ENCODE measurements at regions not wholly inside any gene's neighbourhood (a gene's known extent, or its start where the extent isn't known, plus 50 kb on each side); places are given as distances from the start of the nearest gene placed in this dataset.

- Histone ChIP-seq H3K9ac (ENCODE audit: low read depth, low read length) (no peak overlapping the region), H3K23ac (ENCODE audit: low read depth, low read length) (no peak overlapping the region), H3K4me3 (ENCODE audit: insufficient read depth, low read depth, low read length) (no peak overlapping the region), H3K14ac (replicated peaks; ENCODE audit: low read depth, low read length) (no peak overlapping the region), H2BK20ac (ENCODE audit: low read depth, low read length) (no peak overlapping the region), H4K91ac (ENCODE audit: insufficient read depth, low read depth, low read length) (no peak overlapping the region), H3K79me1 (ENCODE audit: low read depth in 1 of 2, low read length in 2 of 2) (no peaks in the 10 kb centered on the region), H2BK5ac (ENCODE audit: low read depth, low read length, poor library complexity, severe bottlenecking) (no peak overlapping the region), H3K56ac (ENCODE audit: extremely low read depth, insufficient read depth, low read length) (no peak overlapping the region), H3K4me1 (ENCODE audit: control insufficient read depth, insufficient read depth, low read length) (no peaks in the 10 kb centered on the region), H2AFZ (replicated peaks; ENCODE audit: low read length, poor library complexity) (no peak overlapping the region), H3K18ac (ENCODE audit: low read depth, low read length) (no peak overlapping the region), H3K36me3 (ENCODE audit: control insufficient read depth, insufficient read depth, low read length) (no peaks in the 10 kb centered on the region), H3K4me2 (ENCODE audit: low read depth, low read length) (no peak overlapping the region), H2AK9ac (replicated peaks; ENCODE audit: low read depth, low read length, poor library complexity) (no peak overlapping the region), H2BK15ac (ENCODE audit: low read depth, low read length) (no peak overlapping the region), H3K4ac (ENCODE audit: low read depth, low read length) (no peak overlapping the region), H3K9me3 (ENCODE audit: control insufficient read depth, insufficient read depth, low read length) (no peaks in the 10 kb centered on the region), H4K8ac (ENCODE audit: low read depth in 2 of 2, low read length in 2 of 2) (no peak overlapping the region), H4K5ac (ENCODE audit: low read depth, low read length) (no peak overlapping the region), H4K20me1 (ENCODE audit: insufficient read depth, low read length) (no peaks in the 10 kb centered on the region), H2AK5ac (ENCODE audit: low read depth, low read length) (no peak overlapping the region), H2BK120ac (ENCODE audit: low read depth, low read length) (no peak overlapping the region), H3K27me3 (ENCODE audit: control insufficient read depth, insufficient read depth, low read length) (no peaks in the 10 kb centered on the region), H3K27ac (ENCODE audit: insufficient read depth, low read length) (no peak overlapping the region), H3K9me1 (ENCODE audit: insufficient read depth, low read length) (no peaks in the 10 kb centered on the region)
- ChIA-PET POLR2A (ENCODE audit: unreplicated experiment) (no interaction called here), CTCF (no interaction called here)
- WGBS, 2 experiments (ENCODE audit: extremely low coverage in 2 of 2, insufficient read length in 1 of 2), result no CpG with 5 or more reads among the region's 4 CpGs
- no peak for ATAC-seq (ENCODE audit: low read depth)
- BruUV-seq (replicated peaks), result no TSS peak
- in situ Hi-C loops (cut with MboI; ENCODE audit: low sequenced_read_pairs) (no loop called here), dilution Hi-C loops (cut with HindIII; ENCODE audit: low sequenced_read_pairs, unreplicated experiment) (no loop called here), intact Hi-C loops (cut with micrococcal nuclease) (no loop called here)
- TF ChIP-seq CEBPB (IDR thresholded peaks at IDR 0.05; ENCODE audit: low read depth, low read length) (no peak), RCOR1 (IDR thresholded peaks at IDR 0.05; ENCODE audit: insufficient replicate concordance, low read length) (no peak), MAZ (IDR thresholded peaks at IDR 0.05; ENCODE audit: borderline replicate concordance, low read depth, low read length) (no peak), RAD21 (IDR thresholded peaks at IDR 0.05; ENCODE audit: low read length) (no peak), CTCF (conservative IDR thresholded peaks at IDR 0.05; ENCODE audit: low read depth, low read length) (no peak), POLR2A (IDR thresholded peaks at IDR 0.05; ENCODE audit: low read depth, low read length) (no peak), MAFK (IDR thresholded peaks at IDR 0.05; ENCODE audit: low read depth, low read length) (no peak), NFE2L2 (IDR thresholded peaks at IDR 0.05; ENCODE audit: low read depth, low read length) (no peak), SMC3 (IDR thresholded peaks at IDR 0.05; ENCODE audit: low read depth, low read length) (no peak), RFX5 (IDR thresholded peaks at IDR 0.05; ENCODE audit: low read depth, low read length) (no peak), FOS (IDR thresholded peaks at IDR 0.05; ENCODE audit: low read depth, low read length) (no peak), BHLHE40 (IDR thresholded peaks at IDR 0.05; ENCODE audit: low read depth, low read length) (no peak)
- TF ChIP-seq, protein P1, sequence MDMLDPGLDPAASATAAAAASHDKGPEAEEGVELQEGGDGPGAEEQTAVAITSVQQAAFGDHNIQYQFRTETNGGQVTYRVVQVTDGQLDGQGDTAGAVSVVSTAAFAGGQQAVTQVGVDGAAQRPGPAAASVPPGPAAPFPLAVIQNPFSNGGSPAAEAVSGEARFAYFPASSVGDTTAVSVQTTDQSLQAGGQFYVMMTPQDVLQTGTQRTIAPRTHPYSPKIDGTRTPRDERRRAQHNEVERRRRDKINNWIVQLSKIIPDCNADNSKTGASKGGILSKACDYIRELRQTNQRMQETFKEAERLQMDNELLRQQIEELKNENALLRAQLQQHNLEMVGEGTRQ (IDR thresholded peaks at IDR 0.05; ENCODE audit: low read depth, low read length), result no peak
- TF ChIP-seq, protein P2, sequence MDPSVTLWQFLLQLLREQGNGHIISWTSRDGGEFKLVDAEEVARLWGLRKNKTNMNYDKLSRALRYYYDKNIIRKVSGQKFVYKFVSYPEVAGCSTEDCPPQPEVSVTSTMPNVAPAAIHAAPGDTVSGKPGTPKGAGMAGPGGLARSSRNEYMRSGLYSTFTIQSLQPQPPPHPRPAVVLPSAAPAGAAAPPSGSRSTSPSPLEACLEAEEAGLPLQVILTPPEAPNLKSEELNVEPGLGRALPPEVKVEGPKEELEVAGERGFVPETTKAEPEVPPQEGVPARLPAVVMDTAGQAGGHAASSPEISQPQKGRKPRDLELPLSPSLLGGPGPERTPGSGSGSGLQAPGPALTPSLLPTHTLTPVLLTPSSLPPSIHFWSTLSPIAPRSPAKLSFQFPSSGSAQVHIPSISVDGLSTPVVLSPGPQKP (IDR thresholded peaks at IDR 0.05; ENCODE audit: borderline replicate concordance, low read depth, low read length), result no peak
- no peak for DNase-seq
These were observed 102.7 kb upstream of the C7orf33 start for GRCh38 chr7:148487912-148488311.

All from IMR-90 (cell line).